Kidney (tissue), 13 donors: ENCODE measurements at regions not wholly inside any gene's neighbourhood (a gene's known extent, or its start where the extent isn't known, plus 50 kb on each side); places are given as distances from the start of the nearest gene placed in this dataset.

Source experiments
- DNase-seq, 5 donors: peaks; one replicate each; pipeline ENCODE4 v3.0.0-alpha.2; 2013 to 2020
- FAIRE-seq: peaks from 2 replicates; lab custom pipeline; 2012; peaks lifted over from hg19 to GRCh38; lab: Jason Lieb, UNC
- H3K27ac ChIP-seq, 2 donors: one replicate each; pipeline ENCODE4 v1.7.0; 2013; ENCODE audit warnings: low read depth in 2 of 2, low read length in 2 of 2, inconsistent platforms in 1 of 2
- H3K27me3 ChIP-seq: one replicate; pipeline ENCODE4 v1.7.1; 2013; ENCODE audit warnings: low read length, inconsistent platforms; ENCODE audit not compliant: control insufficient read depth, insufficient read depth
- H3K36me3 ChIP-seq, 3 donors: one replicate each; pipeline versions ENCODE4 v1.7.0 to v1.7.1; 2013; ENCODE audit warnings: low read length in 3 of 3, control low read depth in 1 of 3, inconsistent platforms in 1 of 3; ENCODE audit not compliant: insufficient read depth in 3 of 3, control insufficient read depth in 2 of 3
- H3K4me1 ChIP-seq, 3 donors: one replicate each; pipeline versions ENCODE4 v1.7.0 to v1.7.1; 2013; ENCODE audit warnings: low read length in 3 of 3, inconsistent platforms in 1 of 3, low read depth in 1 of 3; ENCODE audit not compliant: control insufficient read depth in 2 of 3, insufficient read depth in 2 of 3
- H3K4me3 ChIP-seq, 3 donors: one replicate each; pipeline versions ENCODE4 v1.7.0 to v1.8.1; 2013; ENCODE audit warnings: low read length in 3 of 3, control low read depth in 1 of 3, inconsistent platforms in 1 of 3
- H3K9ac ChIP-seq, 3 donors: one replicate each; pipeline versions ENCODE4 v1.7.0 to v1.7.1; 2013; ENCODE audit warnings: low read length in 3 of 3, control low read depth in 1 of 3, inconsistent platforms in 1 of 3
- H3K9me3 ChIP-seq, 3 donors: one replicate each; pipeline versions ENCODE4 v1.7.0 to v1.7.1; 2013; ENCODE audit warnings: low read length in 3 of 3, control low read depth in 1 of 3, inconsistent platforms in 1 of 3; ENCODE audit not compliant: control insufficient read depth in 2 of 3, insufficient read depth in 1 of 3
- CTCF ChIP-seq: IDR thresholded peaks from 3 replicates; pipeline ENCODE4 v1.5.1; 2012; ENCODE audit warnings: mild to moderate bottlenecking, moderate library complexity, borderline replicate concordance; ENCODE audit not compliant: insufficient read depth; ENCODE audit errors: extremely low read depth
- intact Hi-C: fragments of 100-400 bp; cut with DNase I; formaldehyde crosslinking; loops from one replicate; pipeline ENCODE4 v1.11.1; 2022
- donor health status: control.
- donor health status: control.
- donor health status: control.
- donor health status: control.
- donor health status: control.
- donor health status: DM: yes; HTN: yes; CAD: no.
- donor health status: Normal renal cell carcinoma (clear cell type).

- no peak for TF ChIP-seq CTCF
- no peak for DNase-seq
- Histone ChIP-seq H3K36me3 (no peaks in the 10 kb centered on the region), H3K4me1 (no peaks in the 10 kb centered on the region), H3K9me3 (no peaks in the 10 kb centered on the region), H3K27me3 (no peaks in the 10 kb centered on the region), H3K27ac (no peak overlapping the region), H3K9ac (no peak overlapping the region), H3K4me3 (no peak overlapping the region)
- intact Hi-C loops, result no loop called here
- FAIRE-seq, result no peak
Observed at GRCh38 chr16:63481060-63481459, 1444.8 kb upstream of the CDH8 start.

DNA sequence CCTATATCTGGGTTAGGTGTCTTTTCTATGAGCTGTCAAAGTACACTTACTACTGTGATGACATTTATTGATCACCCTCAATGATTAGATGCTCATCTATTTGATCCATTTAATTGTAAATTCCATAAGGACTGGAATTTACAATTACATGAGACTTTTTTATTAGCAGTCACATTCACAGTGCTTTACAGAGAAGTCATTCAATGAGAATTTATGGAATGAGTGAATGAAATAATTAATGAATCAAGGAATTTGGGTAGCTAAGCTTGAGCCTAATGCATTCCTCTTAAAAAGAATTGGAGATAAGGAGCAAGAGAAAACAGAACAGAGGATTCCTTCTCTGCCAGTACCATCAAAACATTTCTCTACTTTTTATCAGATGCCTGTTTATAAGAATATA is 1437.5 kb upstream of the CDH8 start:
- intact Hi-C loops, result no loop called here
- no peaks in the 10 kb centered on the region for H3K36me3 ChIP-seq
- no peaks in the 10 kb centered on the region for H3K4me1 ChIP-seq
- DNase-seq (no peak), FAIRE-seq (no peak)
- H3K9me3 ChIP-seq, result no peaks in the 10 kb centered on the region
- no peak for TF ChIP-seq CTCF
- no peak overlapping the region for H3K4me3 ChIP-seq
- H3K9ac ChIP-seq, result no peak overlapping the region
- H3K27ac ChIP-seq, result no peak overlapping the region
- no peaks in the 10 kb centered on the region for H3K27me3 ChIP-seq

GRCh38 chr16:63467513-63467912 is 1431.3 kb upstream of the CDH8 start:
- no peak overlapping the region for H3K9ac ChIP-seq

More at GRCh38 chr16:63467513-63467912, 1431.3 kb upstream of the CDH8 start:
- Histone ChIP-seq H3K4me3 (no peak overlapping the region), H3K4me1 (no peaks in the 10 kb centered on the region), H3K27me3 (no peaks in the 10 kb centered on the region), H3K27ac (no peak overlapping the region), H3K9me3 (no peaks in the 10 kb centered on the region), H3K36me3 (no peaks in the 10 kb centered on the region)
- FAIRE-seq, result no peak
- no peak for TF ChIP-seq CTCF
- intact Hi-C loops, result no loop called here
- no peak for DNase-seq
